GM12878 (cell line): ENCODE measurements at regions not wholly inside any gene's neighbourhood (a gene's known extent, or its start where the extent isn't known, plus 50 kb on each side); places are given as distances from the start of the nearest gene placed in this dataset.

ENCODE experiments used
- ASH2L ChIP-seq: fragments of 300-600, 200-600 bp; sonication (generic); IDR thresholded peaks from 2 replicates; pipeline ENCODE4 v1.6.1; 2017; ENCODE audit warnings: low read depth, mild to moderate bottlenecking, borderline replicate concordance
- BMI1 ChIP-seq: fragments of 450-650 bp; IDR thresholded peaks from 2 replicates; pipeline ENCODE4 v1.6.1; 2016; ENCODE audit warnings: mild to moderate bottlenecking, moderate library complexity, borderline replicate concordance
- KLF5 ChIP-seq: fragments of 450-650 bp; IDR thresholded peaks from 2 replicates; pipeline ENCODE4 v1.6.1; 2014; ENCODE audit warnings: mild to moderate bottlenecking; ENCODE audit not compliant: partially characterized antibody
- NR2C1 ChIP-seq: fragments of 450-650 bp; IDR thresholded peaks from 2 replicates; pipeline ENCODE4 v1.6.1; 2017; ENCODE audit warnings: antibody characterized with exemption, mild to moderate bottlenecking, moderate library complexity
- PML ChIP-seq: IDR thresholded peaks from 2 replicates; pipeline ENCODE4 v1.6.1; 2012; ENCODE audit warnings: low read length, inconsistent platforms
- SMAD5 ChIP-seq: IDR thresholded peaks from 2 replicates; pipeline ENCODE4 v1.6.1; 2016; ENCODE audit warnings: antibody characterized with exemption, low read depth
- SREBF2 ChIP-seq: IDR thresholded peaks from 2 replicates; pipeline ENCODE4 v1.6.1; 2012; ENCODE audit warnings: mild to moderate bottlenecking, low read length
- YBX1 ChIP-seq: fragments of 450-650 bp; IDR thresholded peaks from 2 replicates; pipeline ENCODE4 v1.6.1; 2016; ENCODE audit warnings: antibody characterized with exemption
- YY1 ChIP-seq: IDR thresholded peaks from 2 replicates; pipeline ENCODE4 v1.6.1; 2011; ENCODE audit warnings: low read depth, mild to moderate bottlenecking, low read length
- ZNF24 ChIP-seq: fragments of 450-650 bp; IDR thresholded peaks from 2 replicates; pipeline ENCODE4 v1.6.1; 2017; ENCODE audit warnings: antibody characterized with exemption, mild to moderate bottlenecking
- ZNF622 ChIP-seq: fragments of 450-650 bp; IDR thresholded peaks from 2 replicates; pipeline ENCODE4 v1.6.1; 2017; ENCODE audit warnings: mild to moderate bottlenecking, inconsistent platforms
- TF ChIP-seq, protein P1 (sequence below): fragments of 450-650 bp; IDR thresholded peaks from 2 replicates; pipeline ENCODE4 v1.6.1; 2017; ENCODE audit warnings: mild to moderate bottlenecking, low read depth, inconsistent platforms; ENCODE audit not compliant: poor library complexity, severe bottlenecking
- TF ChIP-seq, protein P2 (sequence below), 3 experiments: IDR thresholded peaks in 2 of 3; conservative IDR thresholded peaks in 1 of 3; 2 replicates each; pipeline ENCODE4 v1.5.1; 2011; ENCODE audit warnings: low read depth in 3 of 3, low read length in 3 of 3, mild to moderate bottlenecking in 3 of 3, control low read depth in 2 of 3, moderate library complexity in 2 of 3, inconsistent platforms in 1 of 3, mixed read lengths in 1 of 3; ENCODE audit not compliant: control insufficient read depth in 2 of 3, insufficient read depth in 1 of 3; ENCODE audit errors: extremely low read depth in 1 of 3
- TF ChIP-seq, protein P3 (sequence below): fragments of 450-650 bp; conservative IDR thresholded peaks from 2 replicates; pipeline ENCODE4 v1.6.1; 2017; ENCODE audit warnings: mild to moderate bottlenecking, moderate library complexity
- TF ChIP-seq, protein P4 (sequence below): IDR thresholded peaks from 2 replicates; pipeline ENCODE4 v1.6.1; 2011; ENCODE audit warnings: mild to moderate bottlenecking, low read depth, low read length, moderate library complexity; ENCODE audit not compliant: insufficient replicate concordance
- TF ChIP-seq, protein P5 (sequence below): fragments of 450-650 bp; IDR thresholded peaks from 2 replicates; pipeline ENCODE4 v1.6.1; 2017; ENCODE audit warnings: low read depth, mild to moderate bottlenecking, moderate library complexity

DNA sequence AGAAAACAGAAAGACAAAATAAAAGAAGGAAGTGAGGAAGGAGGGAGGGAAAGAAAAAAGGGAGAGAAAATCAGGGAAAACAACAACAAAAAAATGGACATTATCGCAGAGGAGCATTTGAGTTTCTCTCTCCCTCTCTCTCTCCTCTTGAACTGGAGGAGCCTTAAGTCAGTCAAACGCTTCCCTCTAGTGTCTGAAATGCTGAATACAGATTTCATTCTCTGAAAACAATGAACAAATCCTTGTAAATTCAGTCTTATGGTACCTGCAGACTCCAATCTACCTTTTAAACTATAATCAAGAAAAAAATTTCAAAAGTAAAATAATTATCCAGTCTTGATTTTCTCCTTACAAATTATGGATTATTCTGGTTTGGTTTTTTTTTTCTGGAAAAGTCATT, 89.2 kb upstream of the PFKP start (continued):
- TF ChIP-seq, protein P1, sequence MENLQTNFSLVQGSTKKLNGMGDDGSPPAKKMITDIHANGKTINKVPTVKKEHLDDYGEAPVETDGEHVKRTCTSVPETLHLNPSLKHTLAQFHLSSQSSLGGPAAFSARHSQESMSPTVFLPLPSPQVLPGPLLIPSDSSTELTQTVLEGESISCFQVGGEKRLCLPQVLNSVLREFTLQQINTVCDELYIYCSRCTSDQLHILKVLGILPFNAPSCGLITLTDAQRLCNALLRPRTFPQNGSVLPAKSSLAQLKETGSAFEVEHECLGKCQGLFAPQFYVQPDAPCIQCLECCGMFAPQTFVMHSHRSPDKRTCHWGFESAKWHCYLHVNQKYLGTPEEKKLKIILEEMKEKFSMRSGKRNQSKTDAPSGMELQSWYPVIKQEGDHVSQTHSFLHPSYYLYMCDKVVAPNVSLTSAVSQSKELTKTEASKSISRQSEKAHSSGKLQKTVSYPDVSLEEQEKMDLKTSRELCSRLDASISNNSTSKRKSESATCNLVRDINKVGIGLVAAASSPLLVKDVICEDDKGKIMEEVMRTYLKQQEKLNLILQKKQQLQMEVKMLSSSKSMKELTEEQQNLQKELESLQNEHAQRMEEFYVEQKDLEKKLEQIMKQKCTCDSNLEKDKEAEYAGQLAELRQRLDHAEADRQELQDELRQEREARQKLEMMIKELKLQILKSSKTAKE = peak; percentile 30
- TF ChIP-seq, protein P2, sequence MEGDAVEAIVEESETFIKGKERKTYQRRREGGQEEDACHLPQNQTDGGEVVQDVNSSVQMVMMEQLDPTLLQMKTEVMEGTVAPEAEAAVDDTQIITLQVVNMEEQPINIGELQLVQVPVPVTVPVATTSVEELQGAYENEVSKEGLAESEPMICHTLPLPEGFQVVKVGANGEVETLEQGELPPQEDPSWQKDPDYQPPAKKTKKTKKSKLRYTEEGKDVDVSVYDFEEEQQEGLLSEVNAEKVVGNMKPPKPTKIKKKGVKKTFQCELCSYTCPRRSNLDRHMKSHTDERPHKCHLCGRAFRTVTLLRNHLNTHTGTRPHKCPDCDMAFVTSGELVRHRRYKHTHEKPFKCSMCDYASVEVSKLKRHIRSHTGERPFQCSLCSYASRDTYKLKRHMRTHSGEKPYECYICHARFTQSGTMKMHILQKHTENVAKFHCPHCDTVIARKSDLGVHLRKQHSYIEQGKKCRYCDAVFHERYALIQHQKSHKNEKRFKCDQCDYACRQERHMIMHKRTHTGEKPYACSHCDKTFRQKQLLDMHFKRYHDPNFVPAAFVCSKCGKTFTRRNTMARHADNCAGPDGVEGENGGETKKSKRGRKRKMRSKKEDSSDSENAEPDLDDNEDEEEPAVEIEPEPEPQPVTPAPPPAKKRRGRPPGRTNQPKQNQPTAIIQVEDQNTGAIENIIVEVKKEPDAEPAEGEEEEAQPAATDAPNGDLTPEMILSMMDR (IDR thresholded peaks at IDR 0.05 in 2 of 3, conservative IDR thresholded peaks at IDR 0.05 in 1 of 3; ENCODE audit: control insufficient read depth in 2 of 3, extremely low read depth in 1 of 3, insufficient read depth in 1 of 3, low read depth in 3 of 3, low read length in 3 of 3) = peak; percentile 45 to 78 (median 47); a peak in 5 of 6 replicates
- TF ChIP-seq NR2C1 (no peak), BMI1 (no peak), YBX1 (no peak), YY1 (0 out of 2 replicates have a peak, but pooled peaks have one; percentile 14), ZNF622 (no peak), ZNF24 (0 out of 2 replicates have a peak, but pooled peaks have one; percentile 10), KLF5 (no peak), SMAD5 (no peak), ASH2L (no peak), SREBF2 (no peak), PML (no peak)
- TF ChIP-seq, protein P3, sequence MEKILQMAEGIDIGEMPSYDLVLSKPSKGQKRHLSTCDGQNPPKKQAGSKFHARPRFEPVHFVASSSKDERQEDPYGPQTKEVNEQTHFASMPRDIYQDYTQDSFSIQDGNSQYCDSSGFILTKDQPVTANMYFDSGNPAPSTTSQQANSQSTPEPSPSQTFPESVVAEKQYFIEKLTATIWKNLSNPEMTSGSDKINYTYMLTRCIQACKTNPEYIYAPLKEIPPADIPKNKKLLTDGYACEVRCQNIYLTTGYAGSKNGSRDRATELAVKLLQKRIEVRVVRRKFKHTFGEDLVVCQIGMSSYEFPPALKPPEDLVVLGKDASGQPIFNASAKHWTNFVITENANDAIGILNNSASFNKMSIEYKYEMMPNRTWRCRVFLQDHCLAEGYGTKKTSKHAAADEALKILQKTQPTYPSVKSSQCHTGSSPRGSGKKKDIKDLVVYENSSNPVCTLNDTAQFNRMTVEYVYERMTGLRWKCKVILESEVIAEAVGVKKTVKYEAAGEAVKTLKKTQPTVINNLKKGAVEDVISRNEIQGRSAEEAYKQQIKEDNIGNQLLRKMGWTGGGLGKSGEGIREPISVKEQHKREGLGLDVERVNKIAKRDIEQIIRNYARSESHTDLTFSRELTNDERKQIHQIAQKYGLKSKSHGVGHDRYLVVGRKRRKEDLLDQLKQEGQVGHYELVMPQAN = no peak
- TF ChIP-seq, protein P4, sequence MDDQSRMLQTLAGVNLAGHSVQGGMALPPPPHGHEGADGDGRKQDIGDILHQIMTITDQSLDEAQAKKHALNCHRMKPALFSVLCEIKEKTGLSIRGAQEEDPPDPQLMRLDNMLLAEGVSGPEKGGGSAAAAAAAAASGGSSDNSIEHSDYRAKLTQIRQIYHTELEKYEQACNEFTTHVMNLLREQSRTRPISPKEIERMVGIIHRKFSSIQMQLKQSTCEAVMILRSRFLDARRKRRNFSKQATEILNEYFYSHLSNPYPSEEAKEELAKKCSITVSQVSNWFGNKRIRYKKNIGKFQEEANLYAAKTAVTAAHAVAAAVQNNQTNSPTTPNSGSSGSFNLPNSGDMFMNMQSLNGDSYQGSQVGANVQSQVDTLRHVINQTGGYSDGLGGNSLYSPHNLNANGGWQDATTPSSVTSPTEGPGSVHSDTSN = no peak
- TF ChIP-seq, protein P5, sequence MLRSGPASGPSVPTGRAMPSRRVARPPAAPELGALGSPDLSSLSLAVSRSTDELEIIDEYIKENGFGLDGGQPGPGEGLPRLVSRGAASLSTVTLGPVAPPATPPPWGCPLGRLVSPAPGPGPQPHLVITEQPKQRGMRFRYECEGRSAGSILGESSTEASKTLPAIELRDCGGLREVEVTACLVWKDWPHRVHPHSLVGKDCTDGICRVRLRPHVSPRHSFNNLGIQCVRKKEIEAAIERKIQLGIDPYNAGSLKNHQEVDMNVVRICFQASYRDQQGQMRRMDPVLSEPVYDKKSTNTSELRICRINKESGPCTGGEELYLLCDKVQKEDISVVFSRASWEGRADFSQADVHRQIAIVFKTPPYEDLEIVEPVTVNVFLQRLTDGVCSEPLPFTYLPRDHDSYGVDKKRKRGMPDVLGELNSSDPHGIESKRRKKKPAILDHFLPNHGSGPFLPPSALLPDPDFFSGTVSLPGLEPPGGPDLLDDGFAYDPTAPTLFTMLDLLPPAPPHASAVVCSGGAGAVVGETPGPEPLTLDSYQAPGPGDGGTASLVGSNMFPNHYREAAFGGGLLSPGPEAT = no peak
